HG02759 (cell line): ENCODE measurements at regions not wholly inside any gene's neighbourhood (a gene's known extent, or its start where the extent isn't known, plus 50 kb on each side); places are given as distances from the start of the nearest gene placed in this dataset.
A peak's percentile ranks its signal among the peaks of the same experiment; 100 is the strongest.

Experiments used
- ATAC-seq: cut with Tn5 transposase; IDR thresholded peaks from one replicate; pipeline ENCODE4 v1.9.1; 2021; ENCODE audit warnings: mild to moderate bottlenecking, moderate library complexity; ENCODE audit not compliant: unreplicated experiment

DNA sequence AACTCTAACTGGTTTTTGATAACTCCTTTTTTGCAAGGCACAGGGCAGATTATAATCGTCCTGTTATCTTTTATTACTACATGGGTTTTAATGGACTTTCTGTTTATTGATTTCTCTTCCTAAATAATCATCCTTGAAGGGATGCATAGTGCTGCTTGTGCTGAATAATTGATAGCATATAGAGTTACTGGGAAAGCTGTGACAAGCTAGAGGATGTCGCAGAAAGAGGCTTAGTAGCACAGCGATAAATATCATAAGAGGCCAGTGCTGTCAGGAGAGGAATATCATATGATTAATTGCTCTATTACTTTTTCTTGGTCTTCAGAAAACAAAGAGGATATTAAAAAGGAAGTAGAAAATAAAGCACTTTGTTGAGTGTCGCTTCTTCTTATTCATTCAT lies 1007.1 kb upstream of the ACO1 start:
- no peak for ATAC-seq

GRCh38 chr9:31388660-31389059 lies 995.8 kb upstream of the ACO1 start:
- ATAC-seq, result no peak

GRCh38 chr9:31389075-31389474 lies 995.4 kb upstream of the ACO1 start:
- no peak for ATAC-seq

DNA sequence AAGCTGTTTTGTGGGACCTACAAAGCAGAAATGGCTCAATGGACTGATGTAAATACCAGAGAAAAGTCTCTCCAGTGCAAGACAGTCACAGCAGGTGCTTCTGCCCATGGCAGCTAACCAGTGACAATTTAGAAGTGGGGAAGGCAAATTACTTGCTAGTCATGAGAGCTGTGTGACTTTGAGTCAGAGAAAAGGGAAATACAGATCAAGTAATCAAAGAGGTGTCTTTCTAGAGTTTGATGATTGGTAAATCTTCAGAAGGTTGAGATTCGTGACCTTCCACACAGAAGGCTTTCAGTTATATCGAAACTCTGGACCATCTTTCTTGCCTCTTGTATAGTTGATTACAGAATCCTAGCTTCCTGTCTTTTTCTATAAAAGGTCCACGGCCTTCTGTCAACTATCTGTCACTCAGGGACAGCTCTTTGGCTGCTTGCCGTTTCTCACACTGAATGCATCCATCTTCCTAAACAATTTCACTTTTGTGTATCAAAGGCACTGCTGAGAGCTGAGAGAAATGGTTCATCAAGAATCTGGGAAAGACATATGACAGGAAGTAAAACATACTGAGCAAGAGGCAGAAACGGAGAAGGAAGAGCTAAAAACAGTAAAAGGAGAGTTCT lies 993.9 kb upstream of the ACO1 start:
- peak; percentile 64 for ATAC-seq

GRCh38 chr9:31393240-31393639 lies 991.2 kb upstream of the ACO1 start:
- no peak for ATAC-seq

DNA sequence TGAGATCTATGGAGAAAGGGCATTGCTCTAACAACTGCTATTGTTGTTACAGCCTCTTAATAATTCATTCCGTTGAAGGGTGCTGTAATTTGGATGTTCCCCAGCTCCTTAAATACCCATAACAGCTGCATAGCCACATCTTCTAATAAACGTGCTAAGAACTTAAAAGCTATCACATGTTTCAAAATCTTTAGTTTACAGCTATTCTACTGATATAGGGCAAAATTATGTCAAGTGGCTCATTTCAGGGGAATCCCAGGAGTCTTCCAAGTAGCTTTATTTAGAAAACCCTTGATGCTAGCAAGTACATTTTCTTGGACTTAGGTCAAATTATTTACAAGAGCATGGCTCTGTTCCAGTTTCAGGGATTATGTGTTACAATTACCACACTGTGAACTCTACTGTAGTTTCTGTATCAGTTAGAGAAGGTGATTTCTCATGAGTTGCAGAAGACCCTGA lies 990.4 kb upstream of the ACO1 start:
- no peak for ATAC-seq

GRCh38 chr9:31412081-31412480 lies 972.4 kb upstream of the ACO1 start:
- ATAC-seq, result no peak

GRCh38 chr9:31415164-31415563 lies 969.3 kb upstream of the ACO1 start:
- ATAC-seq, result no peak

DNA sequence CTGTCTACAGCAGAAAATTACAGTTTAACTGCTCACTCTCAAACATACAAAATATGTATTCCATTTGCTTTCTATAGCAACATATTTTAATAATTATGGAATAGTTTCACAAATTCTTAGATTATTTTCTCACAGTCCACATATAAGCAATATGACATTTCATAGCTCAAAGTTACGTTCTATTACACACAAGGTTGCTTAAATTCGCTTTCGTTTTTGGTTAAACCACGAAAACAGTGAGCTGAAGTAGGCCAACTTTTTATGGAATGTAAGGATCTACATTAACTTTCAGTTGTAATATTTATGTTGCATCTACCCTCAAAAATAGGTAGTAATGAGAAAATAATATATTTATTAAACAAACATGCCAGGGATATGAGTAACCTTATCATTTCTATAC lies 966.0 kb upstream of the ACO1 start:
- no peak for ATAC-seq

GRCh38 chr9:31443630-31444457 lies 940.6 kb upstream of the ACO1 start:
- ATAC-seq, result peak; percentile 86

DNA sequence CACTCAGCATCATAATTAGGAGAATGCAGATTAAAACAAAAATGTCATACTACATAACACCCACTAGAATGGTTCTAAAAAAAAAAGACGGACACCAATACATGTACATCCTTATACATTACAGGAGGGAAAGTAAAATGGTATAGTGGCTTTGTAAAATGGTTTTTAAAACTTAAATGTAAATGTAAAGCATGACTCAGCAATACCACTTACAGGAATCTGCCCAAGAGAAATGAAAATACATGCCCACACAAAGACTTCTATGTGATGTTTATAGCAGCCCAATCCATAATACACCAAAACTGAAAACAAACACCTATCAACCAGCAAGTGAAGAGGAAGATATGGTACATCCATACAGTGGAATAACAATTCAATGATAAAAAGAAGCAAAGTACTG lies 939.1 kb upstream of the ACO1 start:
- ATAC-seq, result no peak

DNA sequence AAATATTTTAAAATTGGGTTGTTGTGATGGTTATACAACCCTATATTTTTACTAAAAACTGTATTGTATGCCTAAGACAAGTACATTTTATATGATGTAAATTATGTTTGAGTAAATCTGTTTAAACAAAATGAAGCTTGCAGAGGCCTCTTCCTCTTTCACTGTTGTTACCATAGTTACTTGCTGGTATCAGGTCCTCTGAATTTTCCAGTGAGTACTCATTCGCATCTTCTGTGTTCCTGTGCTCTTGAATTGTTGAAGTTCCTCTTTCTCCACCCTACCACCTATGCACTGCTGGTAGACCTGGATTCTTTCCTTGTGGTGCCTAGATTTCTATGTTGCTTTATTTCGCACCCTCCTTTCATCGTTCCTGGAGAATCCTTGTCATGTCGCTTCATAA lies 938.5 kb upstream of the ACO1 start:
- ATAC-seq, result peak; percentile 75

DNA sequence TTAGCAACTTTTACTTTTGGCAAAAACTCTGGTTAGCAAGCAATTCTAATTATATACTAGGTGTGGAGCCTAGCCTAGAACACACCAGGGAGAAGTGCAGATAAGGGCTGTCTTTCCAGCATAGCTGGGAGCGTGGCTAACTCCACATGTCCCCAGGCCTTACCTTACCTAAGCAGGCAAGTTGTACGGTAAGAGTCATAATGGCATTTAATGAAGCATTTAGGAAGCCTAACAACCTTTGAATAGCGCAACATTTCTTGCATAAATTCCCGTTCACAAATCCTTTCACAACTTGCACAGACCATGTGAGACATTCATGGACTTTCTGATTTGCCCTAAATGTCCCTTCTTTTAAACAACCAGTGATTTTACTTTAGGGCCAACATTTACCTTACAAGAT lies 917.4 kb upstream of the ACO1 start:
- ATAC-seq, result no peak

DNA sequence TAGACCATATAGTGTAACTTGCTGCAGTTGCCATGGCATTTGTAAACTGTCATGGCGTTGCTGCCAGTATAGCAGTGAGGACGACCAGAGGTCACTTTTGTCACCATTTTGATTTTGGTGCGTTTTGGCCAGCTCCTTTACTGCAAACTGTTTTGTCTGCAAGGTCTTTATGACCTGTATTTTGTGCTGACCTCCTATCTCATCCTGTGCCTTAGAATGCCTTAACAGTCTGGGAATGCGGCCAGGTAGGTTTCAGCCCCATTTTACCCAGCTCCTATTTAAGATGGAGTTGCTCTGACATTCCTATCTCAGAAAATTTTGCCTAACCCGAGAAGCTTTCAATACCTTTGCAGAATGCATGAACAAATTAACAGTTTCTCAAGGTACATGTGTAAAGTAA lies 914.4 kb upstream of the ACO1 start:
- no peak for ATAC-seq

- no peak for ATAC-seq
Measured at GRCh38 chr9:31471010-31471409, 913.4 kb upstream of the ACO1 start.

GRCh38 chr9:31486630-31487029 lies 897.8 kb upstream of the ACO1 start:
- ATAC-seq, result no peak

- no peak for ATAC-seq
Measured at GRCh38 chr9:31490551-31491106, 893.8 kb upstream of the ACO1 start.

GRCh38 chr9:31492229-31492628 lies 892.2 kb upstream of the ACO1 start:
- ATAC-seq, result no peak

DNA sequence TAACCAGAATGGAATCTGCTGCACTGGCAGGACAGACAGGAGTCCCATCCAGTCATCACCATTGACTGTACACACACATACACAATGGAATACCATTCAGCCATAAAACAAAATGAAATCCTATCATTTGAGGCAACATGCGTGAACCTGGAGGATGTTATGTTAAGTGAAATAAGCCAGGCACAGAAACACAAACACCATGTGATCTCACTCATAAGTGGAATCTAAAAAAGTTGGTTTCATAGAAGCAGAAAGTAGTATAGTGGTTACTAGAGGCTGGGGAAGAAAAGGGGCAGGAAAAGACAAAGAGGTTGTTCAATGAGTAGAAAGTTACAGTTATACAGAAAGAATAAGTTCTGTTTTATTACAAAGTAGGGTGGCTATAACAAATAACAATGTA lies 884.0 kb upstream of the ACO1 start:
- ATAC-seq, result no peak

- ATAC-seq, result peak; percentile 85
Measured at GRCh38 chr9:31519011-31519410, 865.4 kb upstream of the ACO1 start.

GRCh38 chr9:31519424-31519823 lies 865.0 kb upstream of the ACO1 start:
- peak; percentile 13 for ATAC-seq

- no peak for ATAC-seq
Measured at GRCh38 chr9:31519826-31520225, 864.6 kb upstream of the ACO1 start.
